Epithelial cell of esophagus (primary cell): ENCODE measurements at regions not wholly inside any gene's neighbourhood (a gene's known extent, or its start where the extent isn't known, plus 50 kb on each side); places are given as distances from the start of the nearest gene placed in this dataset.
A peak's percentile ranks its signal among the peaks of the same experiment; 100 is the strongest.

Experiments used
- DNase-seq: peaks from one replicate; pipeline ENCODE4 v3.0.0; 2010; ENCODE audit warnings: low read depth
- H3K4me3 ChIP-seq: 2 replicates; pipeline ENCODE4 v1.5.1; 2011; ENCODE audit warnings: mild to moderate bottlenecking, low read length, control low read depth
- CTCF ChIP-seq: IDR thresholded peaks from 2 replicates; pipeline ENCODE4 v1.5.1; 2011; ENCODE audit warnings: low read depth, mild to moderate bottlenecking, low read length, control low read depth, inconsistent platforms; ENCODE audit not compliant: insufficient read depth; ENCODE audit errors: missing control alignments

- no peak for DNase-seq
- no peak overlapping the region for H3K4me3 ChIP-seq
- TF ChIP-seq CTCF: no peak
Measured at GRCh38 chr11:97717922-97718321, 1302.8 kb upstream of the CNTN5 start.

GRCh38 chr11:97722065-97722464 is 1298.7 kb upstream of the CNTN5 start:
- peak; percentile 94 for DNase-seq
- no peak for TF ChIP-seq CTCF
- H3K4me3 ChIP-seq: no peak overlapping the region

- no peak for TF ChIP-seq CTCF
- peak; percentile 3 for DNase-seq
- no peak overlapping the region for H3K4me3 ChIP-seq
Measured at GRCh38 chr11:97722721-97723120, 1298.0 kb upstream of the CNTN5 start.

GRCh38 chr11:97729546-97730272 is 1291.0 kb upstream of the CNTN5 start:
- no peak overlapping the region for H3K4me3 ChIP-seq
- DNase-seq: no peak
- no peak for TF ChIP-seq CTCF

- peak; percentile 40 for DNase-seq
- no peak for TF ChIP-seq CTCF
- H3K4me3 ChIP-seq: no peak overlapping the region
Measured at GRCh38 chr11:97732011-97732632, 1288.6 kb upstream of the CNTN5 start.

GRCh38 chr11:97738751-97739150 is 1282.0 kb upstream of the CNTN5 start:
- H3K4me3 ChIP-seq: no peak overlapping the region
- TF ChIP-seq CTCF: no peak
- no peak for DNase-seq
